Lower lobe of right lung (tissue), 2 donors: ENCODE measurements at regions not wholly inside any gene's neighbourhood (a gene's known extent, or its start where the extent isn't known, plus 50 kb on each side); places are given as distances from the start of the nearest gene placed in this dataset.

Experiments used
- ATAC-seq, 2 donors: fragments of 200-7000 bp; cut with Tn5 transposase; one replicate each; pipeline ENCODE4 v1.9.1; 2020 to 2022; ENCODE audit warnings: mild to moderate bottlenecking in 2 of 2, moderate library complexity in 2 of 2
- DNase-seq: peaks from one replicate; pipeline ENCODE4 v3.0.0-alpha.2; 2020
- H3K27ac ChIP-seq: fragments of 200-600 bp; one replicate; pipeline ENCODE4 v1.8.0; 2022
- H3K27me3 ChIP-seq: fragments of 200-600 bp; one replicate; pipeline ENCODE4 v1.8.0; 2022; ENCODE audit warnings: low read depth
- H3K36me3 ChIP-seq: fragments of 200-600 bp; one replicate; pipeline ENCODE4 v1.8.0; 2022; ENCODE audit warnings: mild to moderate bottlenecking
- H3K4me1 ChIP-seq: fragments of 200-600 bp; one replicate; pipeline ENCODE4 v1.8.0; 2022
- H3K4me3 ChIP-seq: fragments of 200-600 bp; one replicate; pipeline ENCODE4 v1.8.0; 2022; ENCODE audit warnings: mild to moderate bottlenecking
- H3K9me3 ChIP-seq: fragments of 200-600 bp; one replicate; pipeline ENCODE4 v1.8.0; 2022
- CTCF ChIP-seq: fragments of 200-600 bp; IDR thresholded peaks from one replicate; pipeline ENCODE4 v1.8.0; 2022; ENCODE audit warnings: antibody characterized with exemption, mild to moderate bottlenecking
- intact Hi-C: fragments of 100-400 bp; cut with DNase I; formaldehyde crosslinking; loops from one replicate; pipeline ENCODE4 v1.11.0; 2022
- donor health status: DM: no; HTN: yes; CAD: no; lungs with severe emphysema.

DNA sequence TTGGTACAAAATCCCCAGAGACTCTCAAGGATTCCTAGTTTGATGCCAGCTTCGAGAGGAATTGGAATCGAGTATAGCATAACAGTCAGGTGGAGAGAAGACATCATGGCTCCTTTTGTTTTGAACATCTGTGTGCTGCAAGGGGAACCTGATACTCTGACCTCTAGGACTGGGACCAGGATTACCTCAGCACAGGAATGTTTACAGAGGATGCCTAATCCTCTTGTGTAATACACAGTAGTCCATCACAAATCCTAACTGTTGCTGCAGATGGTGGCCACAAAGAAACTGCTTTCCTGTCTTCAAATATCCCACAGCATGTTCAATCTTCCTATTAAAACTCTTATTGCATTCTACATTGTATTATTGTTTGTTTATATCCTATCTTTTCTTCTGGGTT is 111.8 kb upstream of the PRMT6 start:
- intact Hi-C loops = no loop called here

DNA sequence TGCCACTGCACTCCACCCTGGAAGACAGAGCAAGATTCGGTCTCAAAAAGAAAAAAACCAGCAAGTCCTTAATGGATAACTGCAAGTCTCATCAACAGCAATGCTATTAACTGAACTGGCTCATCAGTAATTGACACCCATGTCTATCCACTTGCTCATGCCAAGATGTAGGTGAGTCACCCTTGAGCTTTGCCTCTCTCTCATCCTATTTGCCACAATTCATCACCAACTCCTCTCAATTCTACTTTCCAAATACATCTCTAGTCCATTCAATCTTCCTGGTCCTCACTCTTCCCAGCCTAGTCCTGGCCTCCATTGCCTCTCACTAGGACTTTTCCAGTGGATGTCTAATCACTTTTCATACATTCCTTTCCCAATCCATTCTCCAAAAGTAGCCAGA is 103.7 kb upstream of the PRMT6 start:
- no peaks in the 10 kb centered on the region for H3K4me1 ChIP-seq
- ATAC-seq (no peak), DNase-seq (no peak)
- H3K9me3 ChIP-seq = no peaks in the 10 kb centered on the region
- H3K36me3 ChIP-seq = no peaks in the 10 kb centered on the region
- H3K4me3 ChIP-seq = no peak overlapping the region
- H3K27ac ChIP-seq = no peak overlapping the region
- no peaks in the 10 kb centered on the region for H3K27me3 ChIP-seq
- intact Hi-C loops = no loop called here
- TF ChIP-seq CTCF = no peak

More for the DNA sequence above, 111.8 kb upstream of the PRMT6 start:
- ATAC-seq = no peak
- Histone ChIP-seq H3K27me3 (no peaks in the 10 kb centered on the region), H3K27ac (no peak overlapping the region), H3K9me3 (no peaks in the 10 kb centered on the region), H3K36me3 (no peaks in the 10 kb centered on the region), H3K4me1 (no peaks in the 10 kb centered on the region), H3K4me3 (no peak overlapping the region)
- no peak for DNase-seq
- no peak for TF ChIP-seq CTCF

- TF ChIP-seq CTCF = no peak
- intact Hi-C loops = no loop called here
These were observed 101.7 kb upstream of the PRMT6 start for GRCh38 chr1:106954661-106955229.

GRCh38 chr1:106956721-106957120 is 99.8 kb upstream of the PRMT6 start:
- no peaks in the 10 kb centered on the region for H3K4me1 ChIP-seq
- H3K9me3 ChIP-seq = no peaks in the 10 kb centered on the region
- no peak overlapping the region for H3K27ac ChIP-seq
- DNase-seq = no peak
- H3K4me3 ChIP-seq = no peak overlapping the region
- no peaks in the 10 kb centered on the region for H3K27me3 ChIP-seq
- intact Hi-C loops = no loop called here
- H3K36me3 ChIP-seq = no peaks in the 10 kb centered on the region
- no peak for ATAC-seq
- no peak for TF ChIP-seq CTCF

More at GRCh38 chr1:106954661-106955229, 101.7 kb upstream of the PRMT6 start:
- H3K4me1 ChIP-seq = no peaks in the 10 kb centered on the region
- DNase-seq (no peak), ATAC-seq (no peak)
- no peaks in the 10 kb centered on the region for H3K36me3 ChIP-seq
- no peak overlapping the region for H3K27ac ChIP-seq
- H3K9me3 ChIP-seq = no peaks in the 10 kb centered on the region
- H3K4me3 ChIP-seq = no peak overlapping the region
- no peaks in the 10 kb centered on the region for H3K27me3 ChIP-seq

DNA sequence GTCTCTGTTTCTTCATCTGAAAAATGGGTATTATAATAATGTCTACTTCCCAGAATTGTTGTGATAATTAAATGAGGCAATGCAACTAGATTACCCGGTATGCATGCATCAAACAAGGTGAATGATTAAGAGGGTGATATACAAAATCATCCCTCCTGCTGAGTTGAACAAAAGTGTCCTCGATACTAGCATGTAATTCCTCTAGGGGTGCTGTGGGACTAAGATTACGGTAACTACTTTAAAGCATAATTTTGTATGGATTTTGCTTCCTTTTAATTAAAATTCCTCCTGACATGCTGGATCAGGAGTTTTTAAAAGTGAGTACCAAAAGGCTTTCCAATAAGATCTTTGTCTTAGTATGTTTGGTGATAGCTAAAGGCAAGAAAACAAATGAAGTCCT is 98.7 kb upstream of the PRMT6 start:
- Histone ChIP-seq H3K9me3 (no peaks in the 10 kb centered on the region), H3K27me3 (no peaks in the 10 kb centered on the region), H3K36me3 (no peaks in the 10 kb centered on the region), H3K27ac (no peak overlapping the region), H3K4me3 (no peak overlapping the region), H3K4me1 (no peaks in the 10 kb centered on the region)
- intact Hi-C loops = no loop called here
- no peak for TF ChIP-seq CTCF
- DNase-seq (no peak), ATAC-seq (no peak)

DNA sequence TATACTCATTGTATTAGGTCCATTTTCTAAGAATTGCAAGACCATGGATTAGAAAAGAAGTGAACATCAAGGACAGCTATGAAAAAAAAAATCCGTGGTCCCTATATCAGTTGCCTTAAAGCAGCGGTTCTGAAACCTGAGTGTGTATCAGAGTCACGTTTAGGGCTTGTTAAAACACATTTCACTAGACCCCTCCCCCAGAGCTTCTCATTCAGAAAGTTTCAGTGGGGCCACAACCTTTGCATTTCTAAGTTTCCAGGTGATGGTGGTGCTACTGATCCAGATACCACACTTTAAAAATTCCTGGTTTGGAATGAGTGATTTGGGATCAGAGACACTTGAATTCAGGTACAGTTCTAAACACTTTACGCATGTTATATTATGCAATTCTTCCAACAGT is 96.1 kb upstream of the PRMT6 start:
- H3K27ac ChIP-seq = no peak overlapping the region
- no peak for ATAC-seq

More for the DNA sequence above, 96.1 kb upstream of the PRMT6 start:
- no peaks in the 10 kb centered on the region for H3K36me3 ChIP-seq
- H3K27me3 ChIP-seq = no peaks in the 10 kb centered on the region
- no peaks in the 10 kb centered on the region for H3K4me1 ChIP-seq
- H3K4me3 ChIP-seq = no peak overlapping the region
- intact Hi-C loops = no loop called here
- TF ChIP-seq CTCF = no peak
- H3K9me3 ChIP-seq = no peaks in the 10 kb centered on the region
- DNase-seq = no peak
